ENCODE measurements at regions not wholly inside any gene's neighbourhood (a gene's known extent, or its start where the extent isn't known, plus 50 kb on each side); places are given as distances from the start of the nearest gene placed in this dataset.
"Not testable (repeated sequence)": the region's sequence is repeated elsewhere in the genome, so short reads cannot be mapped to it uniquely, and the experiment has no call there.

DNA sequence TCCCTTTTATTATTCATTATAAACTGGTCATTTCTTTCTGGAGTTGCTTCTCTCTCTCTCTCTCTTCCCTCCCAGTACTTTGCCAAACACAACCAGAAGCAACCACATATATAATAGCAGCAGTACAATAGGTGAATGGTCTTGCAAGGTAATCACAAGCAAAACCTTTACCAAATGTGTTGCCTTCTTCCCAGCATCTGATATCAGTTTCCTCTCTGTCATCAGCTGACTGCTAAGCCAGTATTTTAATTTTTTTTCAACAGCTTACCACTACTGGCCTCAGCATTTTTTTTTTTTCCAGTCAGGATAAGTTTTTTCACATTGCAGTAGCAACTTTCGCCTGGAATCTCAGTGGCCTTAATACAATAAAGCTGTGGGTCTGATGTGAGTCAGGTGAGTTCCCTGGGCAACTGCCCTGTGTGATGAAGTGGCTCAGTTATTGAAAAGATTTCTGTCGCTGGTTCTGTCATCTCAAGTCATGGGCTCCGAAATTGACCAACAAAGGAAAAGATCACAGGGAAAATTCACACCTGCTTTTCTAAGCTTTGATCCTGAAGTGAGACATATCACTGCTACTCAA, 282.5 kb upstream of the AMIGO2 start:
- H3K27me3 Mint-ChIP-seq (ENCODE audit: low read depth): no peaks in the 10 kb centered on the region
- CTCF ChIA-PET: interaction anchor here (0.6 to 3.6 kb wide), 8 partner anchors 12 to 292 kb away, joined by 3 to 30 read pairs (median 4); no protein-coding TSS in a partner anchor
- H3K4me3 Mint-ChIP-seq: peak overlapping the region; percentile 61
- peaks cover 10% of the 10 kb centered on the region for H3K9me3 Mint-ChIP-seq
- H3K27ac Mint-ChIP-seq: peak overlapping the region; percentile 98
- peaks cover 22% of the 10 kb centered on the region for H3K36me3 Mint-ChIP-seq (ENCODE audit: low read depth)
- peaks cover 51% of the 10 kb centered on the region for H3K4me1 Mint-ChIP-seq (ENCODE audit: low read depth)
- no peak for DNase-seq
- intact Hi-C loops (cut with micrococcal nuclease): no loop called here

DNA sequence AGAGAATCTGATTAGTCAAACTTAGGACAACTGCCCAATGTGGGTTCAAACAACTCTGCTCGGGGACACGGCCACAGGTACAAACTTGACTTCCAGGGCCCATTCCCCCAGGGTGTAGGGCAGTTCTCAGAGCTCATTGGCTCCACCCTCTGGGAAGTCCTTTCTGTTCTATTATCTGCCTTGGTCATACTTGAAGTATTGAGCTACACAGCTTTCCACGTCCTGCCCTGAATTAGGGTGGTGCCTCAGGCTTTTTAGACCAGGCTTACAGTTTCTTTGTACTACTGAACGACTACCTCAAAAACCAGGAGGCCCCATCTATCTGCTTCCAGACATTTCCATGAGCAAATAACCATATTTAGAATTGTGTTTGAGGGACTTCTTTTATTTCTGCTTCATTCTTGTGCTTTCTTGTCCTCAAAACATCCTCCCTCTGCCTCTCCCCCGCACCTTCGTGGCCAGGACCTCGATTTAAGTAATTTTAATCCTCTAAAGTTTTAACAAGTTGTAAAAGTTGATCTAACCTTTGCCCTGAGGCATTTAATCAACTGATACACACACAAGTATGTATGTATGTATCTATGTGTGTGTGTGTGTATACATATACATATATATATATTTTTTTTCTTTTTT, 281.7 kb upstream of the AMIGO2 start:
- Mint-ChIP-seq H3K4me1 (ENCODE audit: low read depth) (peaks cover 58% of the 10 kb centered on the region), H3K36me3 (ENCODE audit: low read depth) (peaks cover 26% of the 10 kb centered on the region), H3K4me3 (peak overlapping the region; percentile 72), H3K27ac (peak overlapping the region; percentile 98), H3K27me3 (ENCODE audit: low read depth) (no peaks in the 10 kb centered on the region), H3K9me3 (peaks cover 10% of the 10 kb centered on the region)
- intact Hi-C loops (cut with micrococcal nuclease): loop anchor here (1.0 to 2.0 kb wide), 7 partner anchors 11 to 451 kb away; partner anchors contain the start of genes AMIGO2 and PCED1B
- DNase-seq: peak; percentile 81
- CTCF ChIA-PET: interaction anchor here (0.6 to 3.6 kb wide), 14 partner anchors 9 to 147 kb away, joined by 3 to 30 read pairs (median 4); no protein-coding TSS in a partner anchor

DNA sequence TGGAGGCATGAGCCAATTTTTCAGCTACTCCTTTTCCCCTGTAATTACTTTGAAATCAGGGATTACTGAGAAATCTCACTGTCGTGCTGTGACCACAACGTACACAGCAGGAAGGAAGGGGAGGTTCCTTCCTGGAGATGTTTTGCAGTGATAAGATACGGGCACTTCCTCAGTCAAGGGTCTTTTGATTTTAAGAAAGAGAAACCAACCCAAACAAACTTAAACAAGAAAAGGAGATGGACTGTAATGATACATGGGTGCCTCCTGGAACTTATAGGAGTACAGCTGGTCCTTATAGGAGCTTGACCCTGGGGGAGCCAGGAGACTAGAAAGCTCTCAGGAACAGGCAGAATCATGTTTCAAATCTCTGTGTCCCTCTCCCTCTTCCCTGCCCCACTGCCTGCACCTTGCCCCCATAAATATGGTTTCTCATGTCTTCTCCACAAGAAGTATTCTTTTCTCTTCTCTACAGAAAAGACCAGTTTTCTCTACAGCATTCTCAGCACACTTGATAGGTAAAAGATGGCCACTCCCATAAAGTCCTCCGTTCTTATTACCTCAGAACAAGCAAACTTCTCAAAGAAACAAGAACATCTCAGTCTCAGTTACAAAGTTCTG, 281.1 kb upstream of the AMIGO2 start:
- peak overlapping the region; percentile 98 for H3K27ac Mint-ChIP-seq
- peaks cover 27% of the 10 kb centered on the region for H3K36me3 Mint-ChIP-seq (ENCODE audit: low read depth)
- H3K9me3 Mint-ChIP-seq: peaks cover 10% of the 10 kb centered on the region
- no peaks in the 10 kb centered on the region for H3K27me3 Mint-ChIP-seq (ENCODE audit: low read depth)
- intact Hi-C loops (cut with micrococcal nuclease): loop anchor here (1.0 to 2.0 kb wide), 7 partner anchors 11 to 452 kb away; partner anchors contain the start of genes AMIGO2 and PCED1B
- peak; percentile 72 for DNase-seq
- H3K4me1 Mint-ChIP-seq (ENCODE audit: low read depth): peaks cover 64% of the 10 kb centered on the region
- peak overlapping the region; percentile 72 for H3K4me3 Mint-ChIP-seq
- CTCF ChIA-PET: interaction anchor here (0.7 to 3.6 kb wide), 12 partner anchors 10 to 147 kb away, joined by 3 to 30 read pairs (median 4); no protein-coding TSS in a partner anchor

DNA sequence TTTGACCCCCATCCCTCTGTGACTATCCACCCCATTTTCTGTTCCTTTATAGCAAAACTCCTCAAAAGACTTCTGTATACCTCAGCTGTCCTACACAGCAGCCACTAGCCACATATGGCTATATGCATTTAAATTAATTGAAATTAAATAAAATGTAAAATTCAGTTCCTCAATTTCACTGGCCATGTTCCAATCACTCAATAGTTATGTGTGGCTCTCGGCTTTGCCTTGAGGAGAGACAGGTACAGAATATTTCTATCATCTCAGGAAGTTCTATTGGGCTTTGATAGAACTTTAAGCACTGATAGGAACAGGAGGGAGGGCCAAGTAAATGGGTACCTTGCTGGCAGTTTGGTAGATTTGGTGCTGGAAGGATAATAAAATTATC, 280.3 kb upstream of the AMIGO2 start:
- Mint-ChIP-seq H3K27ac (peak overlapping the region; percentile 98), H3K4me3 (peak overlapping the region; percentile 72), H3K27me3 (ENCODE audit: low read depth) (no peaks in the 10 kb centered on the region), H3K4me1 (ENCODE audit: low read depth) (peaks cover 71% of the 10 kb centered on the region), H3K36me3 (ENCODE audit: low read depth) (peaks cover 28% of the 10 kb centered on the region), H3K9me3 (peaks cover 10% of the 10 kb centered on the region)
- no peak for DNase-seq
- CTCF ChIA-PET: interaction anchor here (3.6 kb wide), 1 partner anchor 37 kb away, joined by 30 read pairs; no protein-coding TSS in a partner anchor
- intact Hi-C loops (cut with micrococcal nuclease): loop anchor here (2.0 kb wide), 2 partner anchors 83 to 453 kb away; no protein-coding TSS in a partner anchor

DNA sequence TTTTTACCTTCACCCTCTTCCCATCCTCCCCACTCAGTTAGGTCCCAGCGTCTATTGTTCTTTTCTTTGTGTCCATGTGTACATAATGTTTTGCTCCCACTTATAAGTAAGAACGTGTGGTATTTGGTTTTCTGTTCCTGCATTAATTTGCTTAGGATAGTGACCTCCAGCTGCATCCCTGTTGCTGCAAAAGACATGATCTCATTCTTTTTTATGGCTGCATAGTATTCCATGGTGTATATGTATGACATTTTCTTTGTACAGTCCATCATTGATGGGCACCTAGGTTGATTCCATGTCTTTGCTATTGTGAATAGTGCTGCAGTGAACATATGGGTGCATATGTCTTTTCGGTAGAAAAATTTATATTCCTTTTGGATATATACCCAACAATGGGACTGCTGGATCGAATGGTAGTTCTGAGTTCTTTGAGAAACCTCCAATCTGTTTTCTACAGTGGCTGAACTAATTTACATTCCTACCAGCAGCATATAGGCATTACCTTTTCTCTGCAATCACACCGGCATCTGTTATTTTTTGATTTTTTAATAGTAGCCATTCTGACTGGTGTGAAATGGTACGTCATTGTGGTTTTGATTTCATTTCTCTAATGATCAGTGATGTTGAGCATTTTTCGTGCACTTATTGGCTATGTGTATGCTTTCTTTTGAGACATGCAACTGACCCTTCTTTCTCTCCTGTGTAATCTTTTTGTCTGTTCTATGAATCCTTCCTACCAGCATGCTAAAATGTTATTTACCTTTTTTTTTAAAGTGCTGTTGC, 279.7 kb upstream of the AMIGO2 start:
- peaks cover 10% of the 10 kb centered on the region for H3K9me3 Mint-ChIP-seq
- DNase-seq: no peak
- H3K27ac Mint-ChIP-seq: peak overlapping the region; percentile 98
- CTCF ChIA-PET: no interaction called here
- no peaks in the 10 kb centered on the region for H3K27me3 Mint-ChIP-seq (ENCODE audit: low read depth)
- peaks cover 26% of the 10 kb centered on the region for H3K36me3 Mint-ChIP-seq (ENCODE audit: low read depth)
- H3K4me3 Mint-ChIP-seq: no peak overlapping the region
- H3K4me1 Mint-ChIP-seq (ENCODE audit: low read depth): peaks cover 76% of the 10 kb centered on the region
- intact Hi-C loops (cut with micrococcal nuclease): loop anchor here (2.0 to 10.0 kb wide), 4 partner anchors 83 to 1635 kb away; partner anchors contain the start of gene ARID2

DNA sequence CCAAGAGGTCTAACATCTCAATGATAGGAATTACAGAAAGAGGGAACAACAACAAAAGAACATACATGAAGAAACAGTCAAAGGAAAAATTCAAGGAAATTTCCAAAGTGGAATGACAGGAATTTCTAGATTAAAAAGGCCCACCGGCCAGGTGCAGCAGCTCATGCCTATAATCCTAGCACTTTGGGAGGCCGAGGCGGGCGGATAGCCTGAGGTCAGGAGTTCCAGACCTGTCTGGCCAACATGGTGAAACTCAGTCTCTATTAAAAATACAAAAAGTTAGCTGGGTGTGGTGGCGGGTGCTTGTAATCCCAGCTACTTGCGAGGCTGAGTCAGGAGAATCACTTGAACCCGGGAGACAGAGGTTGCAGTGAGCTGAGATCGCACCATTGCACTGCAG, 277.2 kb upstream of the AMIGO2 start:
- Mint-ChIP-seq H3K36me3 (ENCODE audit: low read depth) (peaks cover 34% of the 10 kb centered on the region), H3K4me1 (ENCODE audit: low read depth) (peaks cover 82% of the 10 kb centered on the region), H3K4me3 (peak overlapping the region; percentile 64), H3K27ac (peak overlapping the region; percentile 100)
- DNase-seq; H3K27me3 Mint-ChIP-seq (ENCODE audit: low read depth); H3K9me3 Mint-ChIP-seq: not testable (repeated sequence)
- intact Hi-C loops (cut with micrococcal nuclease): loop anchor here (2.0 to 10.0 kb wide), 5 partner anchors 50 to 1632 kb away; partner anchors contain the start of gene ARID2
- CTCF ChIA-PET: interaction anchor here (0.6 to 4.6 kb wide), 6 partner anchors 21 to 324 kb away, joined by 3 to 40 read pairs (median 4); no protein-coding TSS in a partner anchor

DNA sequence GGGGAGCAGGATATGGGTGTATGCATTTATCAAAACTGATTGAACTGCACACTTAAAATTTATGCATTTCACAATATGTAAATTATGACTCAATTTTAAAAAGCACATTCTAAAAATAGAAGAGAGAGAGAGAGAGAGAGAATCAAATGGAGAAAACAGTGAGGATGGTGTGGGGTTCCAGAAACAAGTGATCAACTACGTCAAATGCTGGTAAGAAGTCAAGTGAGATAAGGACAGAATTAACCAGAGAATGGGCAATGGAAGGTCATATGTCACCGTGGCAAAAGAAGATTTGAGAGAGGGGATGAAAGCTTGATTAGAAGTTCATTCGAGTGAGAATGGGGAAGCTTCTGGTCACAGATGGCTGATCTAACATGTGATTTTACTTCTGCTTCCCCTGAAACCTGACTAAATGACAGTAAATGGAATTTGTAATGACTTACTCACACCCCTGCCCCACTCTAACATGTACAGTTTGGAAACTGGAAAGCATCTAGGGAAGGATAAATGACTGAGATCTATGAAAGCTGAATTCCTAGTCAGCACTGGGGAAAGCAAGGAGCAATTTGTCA, 276.5 kb upstream of the AMIGO2 start:
- Mint-ChIP-seq H3K9me3 (peaks cover 10% of the 10 kb centered on the region), H3K4me3 (peak overlapping the region; percentile 64), H3K27ac (peak overlapping the region; percentile 100), H3K4me1 (ENCODE audit: low read depth) (peaks cover 82% of the 10 kb centered on the region), H3K27me3 (ENCODE audit: low read depth) (no peaks in the 10 kb centered on the region), H3K36me3 (ENCODE audit: low read depth) (peaks cover 34% of the 10 kb centered on the region)
- CTCF ChIA-PET: interaction anchor here (0.7 to 4.6 kb wide), 8 partner anchors 22 to 324 kb away, joined by 3 to 40 read pairs (median 4); no protein-coding TSS in a partner anchor
- intact Hi-C loops (cut with micrococcal nuclease): loop anchor here (1.0 to 10.0 kb wide), 11 partner anchors 38 to 1631 kb away; partner anchors contain the start of gene ARID2
- DNase-seq: peak; percentile 72

DNA sequence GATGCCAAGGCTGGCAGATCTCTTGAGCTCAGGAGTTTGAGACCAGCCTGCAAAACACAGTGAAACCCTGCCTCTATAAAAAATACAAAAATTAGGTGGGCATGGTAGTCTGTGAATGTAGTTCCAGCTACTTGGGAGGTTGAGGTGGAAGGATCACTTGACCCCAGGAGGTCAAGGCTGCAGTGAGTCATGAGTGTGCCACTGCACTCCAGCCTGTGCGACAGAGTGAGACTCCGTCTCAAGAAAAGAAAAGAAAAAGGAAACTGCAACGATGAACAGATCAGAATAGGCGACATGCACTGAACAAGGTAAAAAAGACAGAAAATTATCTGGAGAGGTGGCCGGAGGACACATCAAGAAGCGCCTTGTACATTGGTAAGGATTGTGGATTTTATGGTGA, 273.7 kb upstream of the AMIGO2 start:
- H3K27ac Mint-ChIP-seq: peak overlapping the region; percentile 94
- CTCF ChIA-PET: interaction anchor here (0.6 to 0.8 kb wide), 3 partner anchors 61 to 321 kb away, joined by 3 to 4 read pairs (median 3); no protein-coding TSS in a partner anchor
- no peaks in the 10 kb centered on the region for H3K27me3 Mint-ChIP-seq (ENCODE audit: low read depth)
- H3K4me3 Mint-ChIP-seq: peak overlapping the region; percentile 67
- DNase-seq: no peak
- peaks cover 2% of the 10 kb centered on the region for H3K9me3 Mint-ChIP-seq
- H3K36me3 Mint-ChIP-seq (ENCODE audit: low read depth): peaks cover 23% of the 10 kb centered on the region
- H3K4me1 Mint-ChIP-seq (ENCODE audit: low read depth): peaks cover 86% of the 10 kb centered on the region
- intact Hi-C loops (cut with micrococcal nuclease): loop anchor here (5.0 to 10.0 kb wide), 3 partner anchors 354 to 1629 kb away; partner anchors contain the start of genes ARID2 and RPAP3

DNA sequence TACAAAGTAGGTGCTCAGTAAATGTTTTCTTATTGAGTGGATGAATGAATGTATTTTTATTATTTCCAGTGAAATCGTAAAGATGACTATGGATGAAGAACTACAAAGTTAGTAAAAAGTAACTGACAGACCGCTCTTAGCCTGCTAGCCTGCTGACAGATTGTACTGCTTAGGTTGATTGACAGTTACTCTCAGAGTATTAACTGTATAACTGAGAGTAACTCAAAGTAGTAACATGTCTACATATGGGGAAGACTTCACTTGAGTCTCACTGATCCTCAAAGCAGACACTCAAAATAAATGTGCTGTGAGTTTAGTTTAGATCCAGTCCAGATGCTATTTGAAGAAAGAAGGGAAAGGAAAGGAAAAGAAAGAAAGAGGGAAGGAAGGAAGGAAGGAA, 272.3 kb upstream of the AMIGO2 start:
- Mint-ChIP-seq H3K4me1 (ENCODE audit: low read depth) (peaks cover 88% of the 10 kb centered on the region), H3K4me3 (peak overlapping the region; percentile 25), H3K27ac (peak overlapping the region; percentile 94), H3K27me3 (ENCODE audit: low read depth) (no peaks in the 10 kb centered on the region), H3K36me3 (ENCODE audit: low read depth) (peaks cover 16% of the 10 kb centered on the region), H3K9me3 (no peaks in the 10 kb centered on the region)
- CTCF ChIA-PET: interaction anchor here (0.6 to 1.7 kb wide), 3 partner anchors 46 to 493 kb away, joined by 3 to 6 read pairs (median 3); no protein-coding TSS in a partner anchor
- intact Hi-C loops (cut with micrococcal nuclease): loop anchor here (5.0 to 10.0 kb wide), 3 partner anchors 355 to 1627 kb away; partner anchors contain the start of genes ARID2 and RPAP3
- no peak for DNase-seq

DNA sequence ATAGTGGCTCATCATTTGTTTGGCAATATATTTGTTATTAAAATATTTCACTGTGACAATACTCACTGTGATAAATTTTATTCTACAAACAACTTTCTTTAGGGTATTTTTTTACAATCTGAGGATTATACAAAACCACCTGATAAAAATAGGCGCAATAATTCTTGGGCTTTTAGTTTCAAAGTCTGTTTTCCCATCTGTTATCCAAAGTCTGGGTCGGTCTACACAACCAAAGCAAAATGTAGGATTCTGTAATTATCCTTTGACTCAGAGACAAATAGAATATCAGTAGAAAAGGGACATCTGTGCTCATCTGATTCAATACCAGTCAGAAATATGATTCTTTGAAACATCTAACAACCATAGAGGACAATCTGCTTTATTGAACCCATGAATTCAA, 271.8 kb upstream of the AMIGO2 start:
- Mint-ChIP-seq H3K4me3 (peak overlapping the region; percentile 25), H3K4me1 (ENCODE audit: low read depth) (peaks cover 88% of the 10 kb centered on the region), H3K27me3 (ENCODE audit: low read depth) (no peaks in the 10 kb centered on the region), H3K36me3 (ENCODE audit: low read depth) (peaks cover 12% of the 10 kb centered on the region), H3K27ac (peak overlapping the region; percentile 94), H3K9me3 (no peaks in the 10 kb centered on the region)
- intact Hi-C loops (cut with micrococcal nuclease): loop anchor here (5.0 to 10.0 kb wide), 3 partner anchors 356 to 1627 kb away; partner anchors contain the start of genes ARID2 and RPAP3
- CTCF ChIA-PET: interaction anchor here (1.2 to 1.9 kb wide), 3 partner anchors 45 to 46 kb away, joined by 5 to 6 read pairs (median 6); no protein-coding TSS in a partner anchor
- DNase-seq: no peak

DNA sequence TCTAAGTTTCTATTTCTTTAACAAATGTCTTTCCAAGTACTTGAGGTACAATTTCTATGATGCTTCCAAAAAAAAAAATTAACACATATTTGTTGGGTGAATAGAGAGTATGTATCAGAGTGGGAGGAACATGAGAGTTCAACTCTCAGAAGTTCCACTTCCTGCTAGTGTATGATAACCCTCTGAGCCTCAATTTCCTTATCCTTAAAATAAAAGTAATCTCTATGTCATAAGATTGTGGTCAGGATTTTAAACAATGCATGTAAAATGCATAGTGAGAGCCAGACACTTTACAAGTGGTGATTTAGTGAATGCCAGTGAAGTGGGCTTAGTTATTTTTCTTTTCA, 270.3 kb upstream of the AMIGO2 start:
- intact Hi-C loops (cut with micrococcal nuclease): loop anchor here (1.0 to 10.0 kb wide), 5 partner anchors 11 to 1625 kb away; partner anchors contain the start of genes ARID2 and RPAP3
- CTCF ChIA-PET: interaction anchor here (0.6 to 1.9 kb wide), 4 partner anchors 12 to 47 kb away, joined by 3 to 6 read pairs (median 4); no protein-coding TSS in a partner anchor
- no peak for DNase-seq
- Mint-ChIP-seq H3K4me3 (peak overlapping the region; percentile 67), H3K36me3 (ENCODE audit: low read depth) (peaks cover 8% of the 10 kb centered on the region), H3K4me1 (ENCODE audit: low read depth) (peaks cover 85% of the 10 kb centered on the region), H3K27ac (peak overlapping the region; percentile 94), H3K27me3 (ENCODE audit: low read depth) (no peaks in the 10 kb centered on the region), H3K9me3 (no peaks in the 10 kb centered on the region)

Data from activated naive CD4-positive, alpha-beta T cell treated with anti-CD3 and anti-CD28 coated beads for 36 hours (primary cell).